HepG2 (cell line): ENCODE measurements at regions not wholly inside any gene's neighbourhood (a gene's known extent, or its start where the extent isn't known, plus 50 kb on each side); places are given as distances from the start of the nearest gene placed in this dataset.

Experiments
- ATAC-seq: fragments of 200-7000 bp; cut with Tn5 transposase; 3 replicates; pipeline ENCODE4 v1.9.1; 2020; ENCODE audit warnings: mild to moderate bottlenecking, moderate library complexity
- BruUV-seq: library from RNA; stranded (reverse); fragments of 400-500 nt; replicated peaks from 2 replicates; lab custom pipeline; 2021; lab: Mats Ljungman, UMichigan
- CTCF ChIA-PET: fragments of 300-600 bp; formaldehyde crosslinking; extraction: SDS; loops from one replicate; lab custom pipeline; 2021; ENCODE audit warnings: low total read pairs, inconsistent platforms, low intra/inter-chr PET ratio; lab: Yijun Ruan, JAX
- POLR2A ChIA-PET: fragments of 350-600 bp; sonication (Branson Sonifier 250); formaldehyde crosslinking; loops from one replicate; lab custom pipeline; 2020; ENCODE audit warnings: antibody characterized with exemption, inconsistent platforms; lab: Yijun Ruan, JAX
- DNase-seq: peaks from one replicate; pipeline ENCODE4 v3.0.0-alpha.2; 2015; ENCODE audit warnings: low spot score
- FAIRE-seq: peaks from 3 replicates; lab custom pipeline; 2011; peaks lifted over from hg19 to GRCh38; lab: Jason Lieb, UNC
- H2AFZ ChIP-seq: one replicate; pipeline ENCODE4 v1.6.1; 2011; ENCODE audit warnings: low read length, inconsistent platforms
- H3K27ac ChIP-seq: fragments of 300-600 bp; 3 replicates; pipeline ENCODE4 v1.8.0; 2011; ENCODE audit warnings: mixed run types, mild to moderate bottlenecking, mixed read lengths, low read length, inconsistent platforms; ENCODE audit not compliant: insufficient read depth; ENCODE audit errors: extremely low read length
- H3K27me3 ChIP-seq, 2 experiments: fragments of 200-600 bp in 1 of 2; 2 replicates in 1 of 2; 3 replicates in 1 of 2; pipeline versions ENCODE4 v1.6.0 to v1.8.0; 2011; ENCODE audit warnings: low read length in 2 of 2, mild to moderate bottlenecking in 2 of 2, moderate library complexity in 2 of 2, inconsistent platforms in 1 of 2; ENCODE audit not compliant: insufficient read depth in 2 of 2, control insufficient read depth in 1 of 2
- H3K36me3 ChIP-seq, 2 experiments: fragments of 200-600 bp in 1 of 2; replicated peaks in 1 of 2; 2 replicates in 1 of 2; 3 replicates in 1 of 2; pipeline versions ENCODE4 v1.5.1 to v1.8.0; 2011; ENCODE audit warnings: low read length in 2 of 2, inconsistent platforms in 1 of 2; ENCODE audit not compliant: insufficient read depth in 2 of 2, control insufficient read depth in 1 of 2
- H3K4me1 ChIP-seq: 2 replicates; pipeline ENCODE4 v1.5.1; 2012; ENCODE audit warnings: low read length, inconsistent platforms; ENCODE audit not compliant: insufficient read depth
- H3K4me2 ChIP-seq: 2 replicates; pipeline ENCODE4 v1.6.0; 2011; ENCODE audit warnings: low read depth, low read length, inconsistent platforms
- H3K4me3 ChIP-seq, 3 experiments: fragments of 200-600 bp in 1 of 3; sonication (generic), shearing (Covaris generic) in 1 of 3; replicated peaks in 1 of 3; 2 replicates each; pipeline ENCODE4 v1.5.1; 2011 to 2016; ENCODE audit warnings: low read length in 3 of 3, inconsistent platforms in 2 of 3, low read depth in 2 of 3, mild to moderate bottlenecking in 2 of 3, control low read depth in 1 of 3, mixed read lengths in 1 of 3; ENCODE audit not compliant: insufficient read depth in 1 of 3
- H3K79me2 ChIP-seq: one replicate; pipeline ENCODE4 v1.6.1; 2011; ENCODE audit warnings: low read length, inconsistent platforms; ENCODE audit not compliant: insufficient read depth
- H3K9ac ChIP-seq: 2 replicates; pipeline ENCODE4 v1.6.0; 2011; ENCODE audit warnings: mild to moderate bottlenecking, low read depth, low read length, inconsistent platforms; ENCODE audit not compliant: insufficient read depth
- H3K9me3 ChIP-seq: 2 replicates; pipeline ENCODE4 v1.5.1; 2012; ENCODE audit warnings: mild to moderate bottlenecking, low read length
- H4K20me1 ChIP-seq: 2 replicates; pipeline ENCODE4 v1.6.0; 2011; ENCODE audit warnings: inconsistent platforms, mild to moderate bottlenecking, low read length, moderate library complexity; ENCODE audit not compliant: insufficient read depth
- HDAC2 ChIP-seq: sonication (generic); formaldehyde crosslinking; IDR thresholded peaks from 2 replicates; pipeline ENCODE4 v1.4.0; 2020; ENCODE audit warnings: missing genetic modification reagents
- KLF6 ChIP-seq: IDR thresholded peaks from 2 replicates; pipeline ENCODE4 v1.8.0; 2016; ENCODE audit warnings: missing biosample characterization, missing genetic modification reagents
- ZNF350 ChIP-seq: sonication (generic); formaldehyde crosslinking; IDR thresholded peaks from 2 replicates; pipeline ENCODE4 v1.4.0; 2020; ENCODE audit warnings: mild to moderate bottlenecking, low read depth, missing genetic modification reagents, borderline replicate concordance
- WGBS: methylation state at CpG from one replicate; pipeline ENCODE4 v1.1.6; 2017; ENCODE audit warnings: low lambda C conversion rate; 5-methylcytosine and 5-hydroxymethylcytosine counted together
- in situ Hi-C: cut with HindIII; loops from 2 replicates; pipeline ENCODE4 v1.10.0; 2017; ENCODE audit warnings: low pct_unique_long_range_greater_than_20kb; ENCODE audit not compliant: extremely low pct_ligation_motif_present
- intact Hi-C: fragments of 100-400 bp; cut with micrococcal nuclease; formaldehyde crosslinking; loops from one replicate; pipeline ENCODE4 v1.10.0; 2022; ENCODE audit not compliant: unreplicated experiment

GRCh38 chr2:145729481-145729880, 1209.6 kb upstream of the ZEB2 start (continued):
- TF ChIP-seq KLF6 = no peak
- TF ChIP-seq, all 625 proteins: peak for 13

- ChIA-PET POLR2A (no interaction called here), CTCF (no interaction called here)
- ATAC-seq (no peak), FAIRE-seq (no peak), DNase-seq (no peak)
- H4K20me1 ChIP-seq = no peaks in the 10 kb centered on the region
- in situ Hi-C loops (no loop called here), intact Hi-C loops (no loop called here)
- H3K79me2 ChIP-seq = no peaks in the 10 kb centered on the region
- 38% methylated on average over 1 of the region's 1 CpG for WGBS
- peaks cover 25% of the 10 kb centered on the region for H3K4me1 ChIP-seq
- no peak for TF ChIP-seq ZNF350
- TF ChIP-seq, all 625 proteins: peak for 0
- no peak overlapping the region for H3K27ac ChIP-seq
- no peaks in the 10 kb centered on the region for H3K27me3 ChIP-seq
- no peaks in the 10 kb centered on the region for H3K36me3 ChIP-seq
- H3K4me3 ChIP-seq = no peak overlapping the region
- no peak overlapping the region for H3K4me2 ChIP-seq
- no TSS peak for BruUV-seq
- H3K9ac ChIP-seq = no peak overlapping the region
- H2AFZ ChIP-seq = no peak overlapping the region
- no peaks in the 10 kb centered on the region for H3K9me3 ChIP-seq
These were observed 1208.6 kb upstream of the ZEB2 start for GRCh38 chr2:145728511-145728910.

- Histone ChIP-seq H3K79me2 (no peaks in the 10 kb centered on the region), H3K4me3 (no peak overlapping the region), H3K27ac (no peak overlapping the region), H3K9ac (no peak overlapping the region), H3K36me3 (no peaks in the 10 kb centered on the region), H3K27me3 (no peaks in the 10 kb centered on the region), H3K4me1 (peaks cover 25% of the 10 kb centered on the region), H3K9me3 (no peaks in the 10 kb centered on the region), H3K4me2 (no peak overlapping the region), H4K20me1 (no peaks in the 10 kb centered on the region), H2AFZ (peak overlapping the region; percentile 61)
- ChIA-PET CTCF (no interaction called here), POLR2A (no interaction called here)
- no peak for DNase-seq
- intact Hi-C loops = no loop called here
- no peak for TF ChIP-seq HDAC2 (CRISPR knock-in tag)
- BruUV-seq = no TSS peak
- FAIRE-seq = no peak
- 26% methylated on average over 3 of the region's 3 CpGs for WGBS
- in situ Hi-C loops = no loop called here
- no peak for ATAC-seq
These were observed 1206.0 kb upstream of the ZEB2 start for GRCh38 chr2:145725876-145726275.
